ENCODE measurements at regions not wholly inside any gene's neighbourhood (a gene's known extent, or its start where the extent isn't known, plus 50 kb on each side); places are given as distances from the start of the nearest gene placed in this dataset.

DNA sequence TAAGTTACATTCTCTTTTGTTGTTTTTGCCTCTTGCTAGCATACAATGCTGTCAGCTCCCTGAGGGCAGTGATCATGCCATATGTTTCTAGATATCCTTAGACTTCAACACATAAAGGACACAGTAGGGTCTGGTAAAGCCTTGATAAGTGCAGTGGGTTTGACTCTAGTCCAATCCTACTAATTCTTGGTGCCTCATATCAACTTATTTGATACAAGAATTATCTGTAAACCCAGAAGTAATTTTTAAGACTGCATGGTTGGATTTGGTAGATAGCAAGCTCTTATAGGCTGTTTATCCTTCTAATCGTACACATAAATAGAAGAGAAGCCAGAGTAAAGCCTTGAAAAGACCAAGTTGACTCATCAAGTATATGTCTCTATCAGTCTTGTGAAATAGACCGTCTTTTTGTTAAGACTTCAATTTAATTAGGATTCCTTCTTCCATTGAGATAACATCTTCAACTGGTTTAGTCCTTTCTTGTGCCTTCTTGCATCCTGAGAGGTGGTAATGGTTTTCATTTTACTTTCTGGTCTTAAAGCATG is 265.6 kb upstream of the CDIN1 start (continued):
- TF ChIP-seq ZNF367 (CRISPR knock-in tag; IDR thresholded peaks at IDR 0.05; ENCODE audit: borderline replicate concordance) (no peak), RARG (CRISPR knock-in tag; IDR thresholded peaks at IDR 0.05; ENCODE audit: low read depth) (no peak)
- TF ChIP-seq, protein P1, sequence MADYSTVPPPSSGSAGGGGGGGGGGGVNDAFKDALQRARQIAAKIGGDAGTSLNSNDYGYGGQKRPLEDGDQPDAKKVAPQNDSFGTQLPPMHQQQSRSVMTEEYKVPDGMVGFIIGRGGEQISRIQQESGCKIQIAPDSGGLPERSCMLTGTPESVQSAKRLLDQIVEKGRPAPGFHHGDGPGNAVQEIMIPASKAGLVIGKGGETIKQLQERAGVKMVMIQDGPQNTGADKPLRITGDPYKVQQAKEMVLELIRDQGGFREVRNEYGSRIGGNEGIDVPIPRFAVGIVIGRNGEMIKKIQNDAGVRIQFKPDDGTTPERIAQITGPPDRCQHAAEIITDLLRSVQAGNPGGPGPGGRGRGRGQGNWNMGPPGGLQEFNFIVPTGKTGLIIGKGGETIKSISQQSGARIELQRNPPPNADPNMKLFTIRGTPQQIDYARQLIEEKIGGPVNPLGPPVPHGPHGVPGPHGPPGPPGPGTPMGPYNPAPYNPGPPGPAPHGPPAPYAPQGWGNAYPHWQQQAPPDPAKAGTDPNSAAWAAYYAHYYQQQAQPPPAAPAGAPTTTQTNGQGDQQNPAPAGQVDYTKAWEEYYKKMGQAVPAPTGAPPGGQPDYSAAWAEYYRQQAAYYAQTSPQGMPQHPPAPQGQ (CRISPR knock-in tag; IDR thresholded peaks at IDR 0.05; ENCODE audit: borderline replicate concordance), result no peak

DNA sequence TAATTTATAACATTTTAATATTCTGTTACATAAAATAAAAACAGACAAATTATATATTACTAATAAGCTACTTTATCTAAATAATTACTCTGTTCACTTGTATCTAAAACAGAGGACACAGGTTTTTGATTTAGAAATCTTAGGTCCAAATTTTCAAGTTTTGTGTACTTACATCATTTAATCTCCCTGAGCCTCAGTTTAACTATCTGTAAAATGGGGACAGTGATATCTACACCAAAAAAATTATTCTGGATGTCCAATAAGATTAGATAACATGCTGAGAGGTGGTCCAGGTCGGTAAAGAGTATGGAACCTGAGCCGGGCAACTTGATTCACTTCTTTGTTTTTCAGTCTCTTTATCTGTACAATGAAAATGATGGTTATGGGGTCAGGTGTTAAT is 263.8 kb upstream of the CDIN1 start:
- H3K27ac ChIP-seq (ENCODE audit: extremely low read length, insufficient read depth, low read length), result no peak overlapping the region
- no peaks in the 10 kb centered on the region for H3K9me3 ChIP-seq (ENCODE audit: low read length)
- no TSS peak for BruUV-seq (replicated peaks)
- ChIA-PET POLR2A (no interaction called here), CTCF (ENCODE audit: low intra/inter-chr PET ratio, low total read pairs) (no interaction called here)
- no peaks in the 10 kb centered on the region for H4K20me1 ChIP-seq (ENCODE audit: insufficient read depth, low read length)
- no peaks in the 10 kb centered on the region for H3K79me2 ChIP-seq (ENCODE audit: insufficient read depth, low read length)
- H3K4me3 ChIP-seq (replicated peaks in 1 of 3; ENCODE audit: insufficient read depth in 1 of 3, low read depth in 2 of 3, low read length in 3 of 3), result no peak overlapping the region
- TF ChIP-seq, protein P2, sequence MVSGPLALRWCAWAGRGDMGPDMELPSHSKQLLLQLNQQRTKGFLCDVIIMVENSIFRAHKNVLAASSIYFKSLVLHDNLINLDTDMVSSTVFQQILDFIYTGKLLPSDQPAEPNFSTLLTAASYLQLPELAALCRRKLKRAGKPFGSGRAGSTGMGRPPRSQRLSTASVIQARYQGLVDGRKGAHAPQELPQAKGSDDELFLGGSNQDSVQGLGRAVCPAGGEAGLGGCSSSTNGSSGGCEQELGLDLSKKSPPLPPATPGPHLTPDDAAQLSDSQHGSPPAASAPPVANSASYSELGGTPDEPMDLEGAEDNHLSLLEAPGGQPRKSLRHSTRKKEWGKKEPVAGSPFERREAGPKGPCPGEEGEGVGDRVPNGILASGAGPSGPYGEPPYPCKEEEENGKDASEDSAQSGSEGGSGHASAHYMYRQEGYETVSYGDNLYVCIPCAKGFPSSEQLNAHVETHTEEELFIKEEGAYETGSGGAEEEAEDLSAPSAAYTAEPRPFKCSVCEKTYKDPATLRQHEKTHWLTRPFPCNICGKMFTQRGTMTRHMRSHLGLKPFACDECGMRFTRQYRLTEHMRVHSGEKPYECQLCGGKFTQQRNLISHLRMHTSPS (CRISPR knock-in tag; IDR thresholded peaks at IDR 0.05; ENCODE audit: low read depth), result no peak
- TF ChIP-seq NR2F6 (IDR thresholded peaks at IDR 0.05) (no peak), NR2F6 (CRISPR knock-in tag; IDR thresholded peaks at IDR 0.05) (no peak), GZF1 (CRISPR knock-in tag; IDR thresholded peaks at IDR 0.05) (no peak), SIX4 (CRISPR knock-in tag; IDR thresholded peaks at IDR 0.05) (no peak), NFE2L2 (IDR thresholded peaks at IDR 0.05; ENCODE audit: low read length) (no peak), BRCA1 (CRISPR knock-in tag; IDR thresholded peaks at IDR 0.05) (no peak), NCOA2 (CRISPR knock-in tag; IDR thresholded peaks at IDR 0.05) (no peak), ZNF510 (CRISPR knock-in tag; IDR thresholded peaks at IDR 0.05; ENCODE audit: low read depth) (no peak)
- FAIRE-seq (no peak), ATAC-seq (no peak), DNase-seq (ENCODE audit: low spot score) (no peak)
- H3K27me3 ChIP-seq (ENCODE audit: control insufficient read depth in 1 of 2, insufficient read depth in 2 of 2, low read length in 2 of 2), result no peaks in the 10 kb centered on the region
- no peak overlapping the region for H3K9ac ChIP-seq (ENCODE audit: insufficient read depth, low read depth, low read length)
- no peak overlapping the region for H2AFZ ChIP-seq (ENCODE audit: low read length)
- WGBS (ENCODE audit: low lambda C conversion rate), result 52% methylated on average over 2 of the region's 2 CpGs
- in situ Hi-C loops (cut with HindIII; ENCODE audit: extremely low pct_ligation_motif_present, low pct_unique_long_range_greater_than_20kb), result no loop called here
- H3K4me2 ChIP-seq (ENCODE audit: low read depth, low read length), result no peak overlapping the region
- H3K36me3 ChIP-seq (replicated peaks in 1 of 2; ENCODE audit: control insufficient read depth in 1 of 2, insufficient read depth in 2 of 2, low read length in 2 of 2), result no peaks in the 10 kb centered on the region
- intact Hi-C loops (cut with micrococcal nuclease; ENCODE audit: unreplicated experiment), result no loop called here
- no peaks in the 10 kb centered on the region for H3K4me1 ChIP-seq (ENCODE audit: insufficient read depth, low read length)

Measured in HepG2 (cell line).